ENCODE measurements at regions not wholly inside any gene's neighbourhood (a gene's known extent, or its start where the extent isn't known, plus 50 kb on each side); places are given as distances from the start of the nearest gene placed in this dataset.
"Not testable (repeated sequence)": the region's sequence is repeated elsewhere in the genome, so short reads cannot be mapped to it uniquely, and the experiment has no call there.

GRCh38 chr3:75394102-75394501 is 270.0 kb upstream of the FRG2C start:
- DNase-seq (ENCODE audit: low read depth in 2 of 2), result not testable (repeated sequence)

- DNase-seq (ENCODE audit: low read depth in 2 of 2), result not testable (repeated sequence)
Measured at GRCh38 chr3:75394562-75395360, 269.4 kb upstream of the FRG2C start.

GRCh38 chr3:75395580-75396315 is 268.4 kb upstream of the FRG2C start:
- no peak for DNase-seq (ENCODE audit: low read depth in 2 of 2)

- no peak for DNase-seq (ENCODE audit: low read depth in 2 of 2)
Measured at GRCh38 chr3:75396316-75396802, 267.8 kb upstream of the FRG2C start.

- not testable (repeated sequence) for DNase-seq (ENCODE audit: low read depth in 2 of 2)
Measured at GRCh38 chr3:75397486-75397885, 266.6 kb upstream of the FRG2C start.

GRCh38 chr3:75422101-75422945 is 241.8 kb upstream of the FRG2C start:
- peak; percentile 9 to 30 for DNase-seq (ENCODE audit: low read depth in 2 of 2)

GRCh38 chr3:75425379-75425778 is 238.7 kb upstream of the FRG2C start:
- not testable (repeated sequence) for DNase-seq (ENCODE audit: low read depth in 2 of 2)

- not testable (repeated sequence) for DNase-seq (ENCODE audit: low read depth in 2 of 2)
Measured at GRCh38 chr3:75427486-75427885, 236.6 kb upstream of the FRG2C start.

- DNase-seq (ENCODE audit: low read depth in 2 of 2), result not testable (repeated sequence)
Measured at GRCh38 chr3:75427906-75428305, 236.2 kb upstream of the FRG2C start.

GRCh38 chr3:75429561-75430220 is 234.4 kb upstream of the FRG2C start:
- DNase-seq (ENCODE audit: low read depth in 2 of 2), result peak; percentile 66 to 69

- not testable (repeated sequence) for DNase-seq (ENCODE audit: low read depth in 2 of 2)
Measured at GRCh38 chr3:75430406-75430805, 233.7 kb upstream of the FRG2C start.

GRCh38 chr3:75431120-75431519 is 233.0 kb upstream of the FRG2C start:
- DNase-seq (ENCODE audit: low read depth in 2 of 2), result not testable (repeated sequence)

- DNase-seq (ENCODE audit: low read depth in 2 of 2), result not testable (repeated sequence)
Measured at GRCh38 chr3:75432466-75432865, 231.7 kb upstream of the FRG2C start.

GRCh38 chr3:75432885-75433284 is 231.2 kb upstream of the FRG2C start:
- not testable (repeated sequence) for DNase-seq (ENCODE audit: low read depth in 2 of 2)

GRCh38 chr3:75433295-75433694 is 230.8 kb upstream of the FRG2C start:
- DNase-seq (ENCODE audit: low read depth in 2 of 2), result not testable (repeated sequence)

- DNase-seq (ENCODE audit: low read depth in 2 of 2), result peak in 1 of 2 donors; percentile 7
Measured at GRCh38 chr3:75434276-75434912, 229.7 kb upstream of the FRG2C start.

- DNase-seq (ENCODE audit: low read depth in 2 of 2), result peak; percentile 96 to 98
Measured at GRCh38 chr3:75434913-75435793, 229.0 kb upstream of the FRG2C start.

GRCh38 chr3:75435794-75436400 is 228.2 kb upstream of the FRG2C start:
- DNase-seq (ENCODE audit: low read depth in 2 of 2), result not testable (repeated sequence)

- not testable (repeated sequence) for DNase-seq (ENCODE audit: low read depth in 2 of 2)
Measured at GRCh38 chr3:75440986-75441385, 223.1 kb upstream of the FRG2C start.
